GM13977 (cell line): ENCODE measurements at regions not wholly inside any gene's neighbourhood (a gene's known extent, or its start where the extent isn't known, plus 50 kb on each side); places are given as distances from the start of the nearest gene placed in this dataset.

Experiments used
- DNase-seq: peaks from one replicate; pipeline ENCODE4 v3.0.0; 2012; ENCODE audit warnings: low spot score
- in situ Hi-C: fragments of 300-500 bp; cut with MboI; formaldehyde crosslinking; loops from one replicate; pipeline ENCODE4 v1.12.0; 2022; ENCODE audit warnings: low sequenced_read_pairs, low pct_unique_long_range_greater_than_20kb, mixed read lengths, inconsistent platforms; ENCODE audit not compliant: unreplicated experiment
- TF ChIP-seq, protein P1 (sequence below): IDR thresholded peaks from 2 replicates; pipeline ENCODE4 v1.5.1; 2012; ENCODE audit warnings: mild to moderate bottlenecking, control low read depth; ENCODE audit not compliant: insufficient read depth; ENCODE audit errors: extremely low read depth, missing control alignments

DNA sequence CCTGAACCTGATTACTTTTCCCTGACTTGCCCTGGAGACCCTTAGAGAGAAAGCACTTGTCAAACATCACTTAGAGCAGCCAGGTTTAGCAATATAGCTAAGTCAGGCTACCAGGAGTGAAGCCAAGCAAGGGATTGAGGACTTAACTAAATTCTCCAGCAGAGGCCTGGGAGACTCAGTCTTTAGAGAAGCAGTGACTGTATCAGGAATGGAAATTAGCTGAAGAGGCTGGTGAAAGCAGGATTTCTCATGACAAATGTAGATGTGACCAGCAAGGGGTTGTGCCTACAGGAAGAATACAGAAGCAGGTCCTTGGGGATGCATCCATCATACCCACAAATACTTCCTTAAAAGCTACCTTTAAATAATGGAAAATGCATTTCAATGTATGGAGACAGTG, 368.9 kb upstream of the MEIS1 start:
- TF ChIP-seq, protein P1, sequence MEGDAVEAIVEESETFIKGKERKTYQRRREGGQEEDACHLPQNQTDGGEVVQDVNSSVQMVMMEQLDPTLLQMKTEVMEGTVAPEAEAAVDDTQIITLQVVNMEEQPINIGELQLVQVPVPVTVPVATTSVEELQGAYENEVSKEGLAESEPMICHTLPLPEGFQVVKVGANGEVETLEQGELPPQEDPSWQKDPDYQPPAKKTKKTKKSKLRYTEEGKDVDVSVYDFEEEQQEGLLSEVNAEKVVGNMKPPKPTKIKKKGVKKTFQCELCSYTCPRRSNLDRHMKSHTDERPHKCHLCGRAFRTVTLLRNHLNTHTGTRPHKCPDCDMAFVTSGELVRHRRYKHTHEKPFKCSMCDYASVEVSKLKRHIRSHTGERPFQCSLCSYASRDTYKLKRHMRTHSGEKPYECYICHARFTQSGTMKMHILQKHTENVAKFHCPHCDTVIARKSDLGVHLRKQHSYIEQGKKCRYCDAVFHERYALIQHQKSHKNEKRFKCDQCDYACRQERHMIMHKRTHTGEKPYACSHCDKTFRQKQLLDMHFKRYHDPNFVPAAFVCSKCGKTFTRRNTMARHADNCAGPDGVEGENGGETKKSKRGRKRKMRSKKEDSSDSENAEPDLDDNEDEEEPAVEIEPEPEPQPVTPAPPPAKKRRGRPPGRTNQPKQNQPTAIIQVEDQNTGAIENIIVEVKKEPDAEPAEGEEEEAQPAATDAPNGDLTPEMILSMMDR = no peak
- no peak for DNase-seq
- in situ Hi-C loops = no loop called here

DNA sequence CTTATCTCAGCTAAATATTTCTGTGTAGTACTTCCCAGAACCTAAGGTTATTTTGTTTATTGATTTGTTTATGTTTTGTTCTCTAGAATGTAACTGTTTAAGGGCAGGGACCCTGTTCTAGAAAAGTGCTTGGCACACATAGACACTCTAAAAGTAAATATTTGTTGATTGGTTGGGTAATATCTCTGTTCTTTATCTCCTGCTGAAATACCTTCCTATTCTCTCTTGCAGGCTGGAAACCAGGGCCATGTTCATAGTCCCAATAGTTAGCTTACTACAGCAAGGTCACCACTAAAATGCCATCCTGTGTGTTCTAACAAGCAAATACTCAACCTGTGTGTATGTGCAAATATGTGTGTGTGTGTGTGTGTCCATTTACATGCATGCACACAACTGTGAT, 375.6 kb upstream of the MEIS1 start:
- TF ChIP-seq, protein P1 = no peak
- DNase-seq = no peak
- in situ Hi-C loops = no loop called here

DNA sequence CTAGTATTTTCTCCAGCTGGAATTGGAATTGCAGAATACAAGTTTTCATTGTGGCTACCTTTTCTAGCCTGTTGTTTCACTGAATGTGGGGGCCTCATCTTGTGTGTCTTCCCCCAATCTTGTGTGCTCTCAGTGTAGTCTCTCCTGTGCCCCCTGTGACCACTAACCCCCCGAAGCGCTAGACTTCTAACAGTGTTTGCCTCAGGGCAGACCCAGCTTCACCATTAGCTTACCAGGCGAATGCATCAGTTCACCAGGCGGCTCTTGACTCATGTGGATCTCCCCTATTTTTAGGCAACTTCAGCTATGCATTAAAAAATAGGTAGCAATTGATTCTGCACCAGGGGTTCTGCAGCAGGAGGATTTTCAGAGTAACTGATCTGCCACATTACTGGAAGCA, 376.2 kb upstream of the MEIS1 start:
- TF ChIP-seq, protein P1 = no peak
- no peak for DNase-seq
- in situ Hi-C loops = no loop called here

DNA sequence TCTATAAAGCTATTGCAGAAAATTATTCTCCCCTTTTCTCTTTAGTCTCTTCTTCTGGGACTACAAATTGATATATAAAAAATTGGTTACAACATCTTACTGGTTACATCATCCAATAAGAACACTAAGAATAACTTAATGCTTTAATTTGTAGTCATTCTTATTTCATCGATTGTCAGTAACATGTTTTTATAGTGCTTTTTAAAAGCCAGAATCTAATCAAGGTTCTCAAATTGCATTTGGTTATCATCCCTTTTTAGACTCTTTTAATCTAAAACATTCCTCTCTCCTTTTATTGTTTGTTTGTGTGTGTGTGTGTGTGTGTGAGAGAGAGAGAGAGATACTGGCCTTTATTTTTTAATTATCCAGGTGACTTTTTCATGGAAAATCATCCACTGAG, 377.1 kb upstream of the MEIS1 start:
- in situ Hi-C loops = no loop called here
- TF ChIP-seq, protein P1 = no peak
- DNase-seq = no peak

DNA sequence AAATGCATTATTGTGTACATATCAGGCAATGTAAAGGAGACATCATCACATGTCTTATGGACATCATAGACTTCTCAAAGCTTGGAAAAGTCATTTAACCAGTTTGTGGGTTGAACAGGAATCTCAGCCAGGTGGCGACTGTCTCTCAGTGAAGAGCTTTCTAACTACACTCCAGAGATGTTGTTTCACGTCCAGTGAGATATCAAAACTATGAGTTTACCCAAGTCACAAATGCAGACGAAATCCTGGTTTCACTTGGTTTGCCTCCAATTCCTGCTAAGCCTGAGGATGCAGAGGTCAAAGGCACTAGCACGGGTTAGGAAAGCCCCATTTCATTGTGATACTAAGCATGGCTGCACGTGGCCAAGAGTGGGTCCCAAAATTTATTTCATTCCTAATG, 384.5 kb upstream of the MEIS1 start:
- DNase-seq = no peak
- TF ChIP-seq, protein P1 = no peak
- in situ Hi-C loops = no loop called here

DNA sequence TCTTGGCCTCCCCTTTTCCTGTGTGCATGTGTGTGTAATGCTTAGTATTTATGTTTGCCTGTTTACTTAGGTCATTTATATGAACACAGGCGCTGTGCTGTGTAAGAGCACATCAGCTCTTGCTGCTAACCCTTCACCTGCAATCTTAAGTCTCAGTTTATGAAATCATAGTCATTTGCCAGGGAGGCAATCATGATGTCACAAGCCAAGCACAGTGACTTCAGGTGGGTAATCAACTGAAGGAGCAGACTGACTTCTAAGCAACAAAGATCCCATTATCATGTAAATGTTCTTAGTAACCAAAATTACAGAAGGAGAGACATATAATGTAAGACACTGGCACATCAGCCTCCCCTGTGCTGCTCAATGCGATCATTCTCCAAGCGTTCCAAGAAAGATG, 386.3 kb upstream of the MEIS1 start:
- in situ Hi-C loops = no loop called here
- no peak for DNase-seq

More for the DNA sequence above, 386.3 kb upstream of the MEIS1 start:
- TF ChIP-seq, protein P1 = no peak
